NT2/D1 (cell line): ENCODE measurements at regions not wholly inside any gene's neighbourhood (a gene's known extent, or its start where the extent isn't known, plus 50 kb on each side); places are given as distances from the start of the nearest gene placed in this dataset.

ENCODE experiments used
- SUZ12 ChIP-seq: IDR thresholded peaks from 2 replicates; pipeline ENCODE4 v1.6.1; 2011; ENCODE audit not compliant: insufficient read length, insufficient read depth; ENCODE audit errors: extremely low read depth
- YY1 ChIP-seq: IDR thresholded peaks from 2 replicates; pipeline ENCODE4 v1.6.1; 2011; ENCODE audit not compliant: insufficient read length, insufficient read depth
- ZNF274 ChIP-seq: IDR thresholded peaks from 2 replicates; pipeline ENCODE4 v1.6.1; 2011; ENCODE audit warnings: mild to moderate bottlenecking, low read depth, low read length

DNA sequence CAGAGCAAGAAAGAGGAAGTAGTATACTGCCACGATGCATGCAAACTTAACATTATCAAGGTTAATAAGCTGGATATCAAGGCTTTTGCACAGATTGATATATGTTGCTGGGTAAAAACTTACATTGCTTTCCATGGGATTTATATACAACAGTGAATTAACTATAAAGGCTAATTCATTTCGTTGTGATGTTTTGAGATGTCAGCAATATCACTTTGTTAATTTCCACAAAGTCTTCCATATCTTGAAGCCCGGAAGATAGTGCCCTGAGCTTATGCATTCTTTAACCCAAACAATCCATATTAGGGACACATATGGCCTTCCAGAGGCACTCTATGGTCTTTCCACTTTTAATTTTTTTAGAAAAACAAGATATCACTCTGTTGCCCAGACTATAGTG is 603.5 kb downstream of the MAFB start:
- TF ChIP-seq SUZ12 (no peak), ZNF274 (no peak), YY1 (no peak)
